ENCODE measurements at regions not wholly inside any gene's neighbourhood (a gene's known extent, or its start where the extent isn't known, plus 50 kb on each side); places are given as distances from the start of the nearest gene placed in this dataset.

- Mint-ChIP-seq H3K27ac (no peak overlapping the region), H3K27me3 (peaks cover 7% of the 10 kb centered on the region), H3K9me3 (no peaks in the 10 kb centered on the region), H3K4me1 (peaks cover 0 to under 1% (median 0%) of the 10 kb centered on the region in 3 donors), H3K4me3 (no peak overlapping the region), H3K36me3 (no peaks in the 10 kb centered on the region)
Observed at GRCh38 chr12:91432755-91433154, 250.1 kb upstream of the DCN start.

DNA sequence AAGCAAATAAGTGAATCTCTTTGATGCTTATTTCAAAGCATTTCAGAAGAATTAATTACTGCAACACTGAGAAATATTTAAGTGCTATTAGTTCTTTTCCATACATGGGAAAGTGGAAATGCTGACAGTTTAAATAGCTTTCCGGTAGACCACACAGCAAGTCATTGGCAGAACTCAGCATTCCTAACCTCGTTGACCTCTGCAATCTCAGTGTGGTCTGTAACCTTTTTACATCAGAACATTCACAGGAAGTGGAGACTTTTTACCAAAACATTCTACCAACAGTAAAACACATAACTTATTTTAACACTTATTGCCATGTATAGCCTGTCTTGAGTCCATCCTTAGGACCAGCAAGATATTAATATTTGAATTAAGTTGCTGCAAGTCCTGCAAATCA lies 249.5 kb upstream of the DCN start:
- Mint-ChIP-seq H3K4me3 (no peak overlapping the region), H3K27ac (no peak overlapping the region), H3K36me3 (no peaks in the 10 kb centered on the region), H3K27me3 (peaks cover 8% of the 10 kb centered on the region), H3K4me1 (no peaks in the 10 kb centered on the region), H3K9me3 (no peaks in the 10 kb centered on the region)

DNA sequence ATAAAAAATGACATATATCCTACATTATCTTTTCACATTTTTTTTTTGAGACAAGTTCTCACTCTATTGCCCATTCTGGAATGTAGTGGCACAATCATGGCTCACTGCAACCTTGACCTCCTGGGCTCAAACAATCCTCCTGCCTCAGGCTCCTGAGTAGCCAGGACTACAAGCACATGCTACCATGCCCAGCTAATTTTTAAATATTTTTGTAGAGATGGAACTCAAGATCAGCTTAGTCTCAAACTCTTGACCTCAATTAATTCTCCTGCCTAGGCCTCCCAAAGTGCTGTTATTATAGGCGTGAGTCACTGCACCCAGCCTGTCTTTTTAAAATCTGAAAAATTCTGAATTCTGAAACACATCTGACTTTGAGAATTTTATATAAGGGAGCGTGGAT lies 241.9 kb upstream of the DCN start:
- peaks cover 0 to 2% (median 0%) of the 10 kb centered on the region in 3 donors for H3K4me1 Mint-ChIP-seq
- H3K4me3 Mint-ChIP-seq, result no peak overlapping the region
- H3K27ac Mint-ChIP-seq, result no peak overlapping the region
- H3K9me3 Mint-ChIP-seq, result no peaks in the 10 kb centered on the region
- no peaks in the 10 kb centered on the region for H3K36me3 Mint-ChIP-seq
- H3K27me3 Mint-ChIP-seq, result peaks cover 14% of the 10 kb centered on the region

GRCh38 chr12:91423693-91424050 lies 241.1 kb upstream of the DCN start:
- no peak overlapping the region for H3K27ac Mint-ChIP-seq
- no peaks in the 10 kb centered on the region for H3K36me3 Mint-ChIP-seq
- peaks cover 0 to 2% (median 0%) of the 10 kb centered on the region in 3 donors for H3K4me1 Mint-ChIP-seq
- no peak overlapping the region for H3K4me3 Mint-ChIP-seq
- H3K27me3 Mint-ChIP-seq, result peaks cover 11% of the 10 kb centered on the region
- no peaks in the 10 kb centered on the region for H3K9me3 Mint-ChIP-seq

DNA sequence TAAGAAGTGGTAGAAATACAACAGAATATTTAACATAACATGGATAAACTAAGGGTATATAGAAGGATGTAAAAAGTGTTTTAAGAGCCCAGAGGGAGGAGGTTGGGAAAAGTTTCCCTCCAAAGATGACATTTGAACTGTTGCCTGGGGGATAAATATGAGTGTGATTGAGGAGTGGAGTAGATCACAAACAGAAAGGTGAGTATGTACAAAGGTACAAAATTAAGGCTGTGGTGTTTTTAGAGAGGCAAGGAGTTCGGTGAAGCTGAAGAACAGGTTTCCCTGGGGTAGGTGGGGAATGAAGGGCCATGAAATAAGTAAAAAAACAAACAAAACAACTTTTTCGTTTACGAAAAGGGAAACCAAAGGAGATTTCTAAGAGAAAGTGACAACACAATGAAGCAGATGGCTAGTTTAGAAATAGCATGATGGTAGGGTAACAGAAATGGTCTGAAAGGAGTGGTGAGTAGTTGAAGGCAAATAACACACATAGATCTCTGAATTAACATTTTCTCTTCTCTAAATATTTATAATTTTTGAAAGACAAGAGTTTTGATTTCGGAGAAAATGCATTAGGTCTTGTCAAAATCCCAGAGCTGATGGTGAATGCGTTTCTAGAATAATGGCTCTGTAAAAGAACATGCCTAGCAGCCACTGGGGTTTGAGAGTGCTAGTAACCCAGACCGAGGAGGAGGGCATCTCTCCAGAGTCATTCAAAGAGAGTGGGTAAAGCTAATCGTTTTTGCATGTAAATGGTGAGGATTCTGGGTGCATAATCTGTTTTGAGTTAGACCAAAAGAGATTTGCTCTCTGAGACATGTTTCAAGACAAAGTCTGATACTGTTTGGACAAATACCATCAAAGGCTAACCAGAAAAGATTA lies 240.4 kb upstream of the DCN start:
- Mint-ChIP-seq H3K4me1 (peaks cover 0 to 2% (median 0%) of the 10 kb centered on the region in 3 donors), H3K9me3 (no peaks in the 10 kb centered on the region), H3K27ac (no peak overlapping the region), H3K27me3 (peaks cover 13% of the 10 kb centered on the region), H3K36me3 (no peaks in the 10 kb centered on the region), H3K4me3 (no peak overlapping the region)

DNA sequence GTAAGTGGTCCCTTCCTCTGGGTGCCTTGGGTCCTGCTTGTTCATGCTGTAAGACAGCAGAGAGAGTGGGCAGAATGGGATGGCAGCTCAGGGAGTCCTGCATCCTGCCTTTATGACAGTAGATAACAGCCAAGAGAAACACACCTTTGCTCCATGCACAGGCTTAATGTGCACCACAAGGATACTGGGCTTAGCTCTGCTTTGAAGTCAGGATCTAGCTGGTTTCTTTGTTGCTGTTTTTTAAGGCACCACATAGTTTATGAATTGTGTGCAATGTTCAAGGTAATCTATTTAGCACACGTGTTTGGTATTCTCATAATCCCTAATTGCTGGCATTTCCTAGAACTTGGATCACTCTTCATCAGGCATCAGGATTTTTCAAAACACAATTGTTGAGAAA lies 239.5 kb upstream of the DCN start:
- H3K27ac Mint-ChIP-seq, result no peak overlapping the region
- peaks cover 0 to 2% (median 0%) of the 10 kb centered on the region in 3 donors for H3K4me1 Mint-ChIP-seq
- no peak overlapping the region for H3K4me3 Mint-ChIP-seq
- no peaks in the 10 kb centered on the region for H3K9me3 Mint-ChIP-seq
- H3K27me3 Mint-ChIP-seq, result peaks cover 11% of the 10 kb centered on the region
- peaks cover 1% of the 10 kb centered on the region for H3K36me3 Mint-ChIP-seq

- Mint-ChIP-seq H3K27ac (no peak overlapping the region), H3K9me3 (peaks cover 0 to 2% (median 0%) of the 10 kb centered on the region in 3 donors), H3K4me3 (no peak overlapping the region), H3K36me3 (peaks cover 1% of the 10 kb centered on the region), H3K27me3 (peaks cover 13% of the 10 kb centered on the region), H3K4me1 (peaks cover 0 to 2% (median 0%) of the 10 kb centered on the region in 3 donors)
Observed at GRCh38 chr12:91419809-91420208, 237.2 kb upstream of the DCN start.

DNA sequence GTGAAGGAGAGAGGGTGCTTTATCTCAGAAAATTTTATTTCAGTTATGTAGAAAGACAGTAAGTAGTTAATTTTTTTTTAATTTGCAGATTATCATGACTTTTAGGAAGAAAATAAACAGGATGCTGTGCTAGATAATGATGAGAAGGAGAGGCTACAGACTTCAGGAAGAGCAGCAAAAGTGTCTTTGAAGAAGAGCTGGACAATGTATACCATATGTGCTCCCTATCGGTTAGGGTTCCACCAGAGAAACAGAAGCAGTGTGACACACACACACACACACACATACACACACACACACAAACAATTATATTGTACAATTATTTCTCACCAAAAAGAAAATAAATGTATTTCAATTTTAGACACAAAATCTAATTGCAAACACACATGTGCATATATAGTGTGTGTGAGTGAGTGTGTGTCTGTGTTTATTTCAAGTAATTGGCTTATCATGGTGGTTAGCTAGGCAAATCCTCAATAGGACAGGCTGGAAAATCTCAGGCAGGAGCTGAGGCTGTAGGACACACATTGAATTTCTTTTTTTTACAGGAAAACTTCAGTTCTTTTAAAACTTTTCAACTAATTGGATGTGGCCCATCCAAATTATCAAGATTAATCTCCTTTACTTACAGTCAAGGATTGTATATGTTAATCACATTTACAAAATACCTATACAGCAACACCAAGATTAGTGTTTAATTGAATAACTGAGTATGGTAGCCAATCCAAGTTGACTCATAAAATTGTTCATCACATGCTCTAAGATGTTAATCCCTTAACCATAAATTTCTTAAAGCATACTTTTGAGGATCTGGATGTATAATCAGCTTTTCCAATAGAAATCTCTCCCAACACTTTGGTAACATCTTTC lies 235.8 kb upstream of the DCN start:
- H3K4me3 Mint-ChIP-seq, result no peak overlapping the region
- H3K36me3 Mint-ChIP-seq, result peaks cover 1% of the 10 kb centered on the region
- peaks cover 14% of the 10 kb centered on the region for H3K27me3 Mint-ChIP-seq
- H3K9me3 Mint-ChIP-seq, result peaks cover 0 to 2% (median 0%) of the 10 kb centered on the region in 3 donors
- H3K27ac Mint-ChIP-seq, result no peak overlapping the region
- peaks cover 0 to 2% (median 0%) of the 10 kb centered on the region in 3 donors for H3K4me1 Mint-ChIP-seq

DNA sequence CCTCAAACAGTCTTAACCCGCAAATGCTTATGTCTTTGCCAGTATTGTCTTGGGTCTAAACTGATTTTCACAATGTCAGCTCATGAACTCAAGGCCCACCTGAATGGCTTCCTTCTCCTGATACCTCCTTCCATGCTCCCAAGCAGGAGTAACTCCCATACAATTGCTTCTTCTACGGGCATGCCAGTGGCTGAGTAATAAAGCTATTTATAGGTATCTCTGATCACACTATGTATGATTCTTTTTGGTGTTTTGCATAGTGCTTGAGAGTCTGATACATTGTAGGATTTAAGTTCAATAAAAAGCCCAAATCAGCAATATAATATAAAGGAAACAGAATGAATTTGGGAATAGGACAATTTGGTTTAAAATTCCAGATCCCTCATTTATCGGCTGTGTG lies 235.0 kb upstream of the DCN start:
- H3K27ac Mint-ChIP-seq, result no peak overlapping the region
- H3K4me3 Mint-ChIP-seq, result no peak overlapping the region
- peaks cover 1% of the 10 kb centered on the region for H3K36me3 Mint-ChIP-seq
- H3K9me3 Mint-ChIP-seq, result peaks cover 0 to 2% (median 0%) of the 10 kb centered on the region in 3 donors
- peaks cover 10% of the 10 kb centered on the region for H3K27me3 Mint-ChIP-seq
- peaks cover 0 to 2% (median 0%) of the 10 kb centered on the region in 3 donors for H3K4me1 Mint-ChIP-seq

GRCh38 chr12:91414636-91415035 lies 232.0 kb upstream of the DCN start:
- H3K27me3 Mint-ChIP-seq, result peaks cover 8% of the 10 kb centered on the region
- no peaks in the 10 kb centered on the region for H3K4me1 Mint-ChIP-seq
- H3K36me3 Mint-ChIP-seq, result peaks cover 1% of the 10 kb centered on the region
- H3K27ac Mint-ChIP-seq, result no peak overlapping the region
- H3K4me3 Mint-ChIP-seq, result no peak overlapping the region
- H3K9me3 Mint-ChIP-seq, result peaks cover 0 to 2% (median 0%) of the 10 kb centered on the region in 3 donors

DNA sequence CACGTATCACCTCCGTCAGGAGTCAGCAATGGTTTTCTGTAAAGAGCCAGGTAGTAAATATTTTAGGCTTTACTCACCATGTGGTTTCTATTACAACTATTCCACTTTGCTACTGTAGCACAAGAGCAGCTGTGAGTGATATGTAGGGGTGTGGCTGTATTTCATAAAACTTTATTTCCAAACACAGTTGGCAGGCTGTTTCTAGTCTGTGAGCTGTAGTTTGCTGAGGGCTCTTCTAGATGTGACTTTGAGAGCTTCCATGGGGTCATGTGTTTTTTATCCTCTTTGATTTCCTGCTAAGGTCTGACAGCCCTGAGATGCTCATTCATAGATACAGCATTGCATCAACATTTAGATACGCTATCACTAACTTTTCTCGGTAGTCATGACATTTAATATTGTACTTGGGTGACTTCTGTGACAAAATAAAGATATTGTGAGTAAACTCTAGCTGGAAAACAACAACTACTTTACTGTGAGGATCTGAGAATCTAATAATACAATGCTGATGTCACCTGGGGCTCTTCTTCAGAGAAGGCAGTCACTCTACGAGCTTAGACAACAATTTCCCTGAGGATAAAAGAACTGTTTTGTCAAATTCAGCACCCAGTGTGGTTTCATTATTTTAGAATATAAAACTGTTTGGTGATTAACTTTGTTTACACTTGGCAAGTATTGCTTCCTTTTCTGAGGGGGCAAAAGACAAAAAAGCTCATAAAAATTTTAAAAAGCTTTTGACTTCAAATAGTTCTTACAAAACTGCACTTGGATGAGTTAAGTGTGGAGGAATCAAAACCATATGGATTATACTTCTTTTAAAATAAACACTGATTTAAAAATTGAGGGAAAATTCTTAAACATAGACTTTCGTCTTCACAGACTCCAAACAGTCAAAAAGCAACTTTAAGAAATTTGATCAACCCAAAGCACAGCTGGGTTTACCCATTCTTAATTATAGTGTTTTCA lies 231.2 kb upstream of the DCN start:
- Mint-ChIP-seq H3K27me3 (peaks cover 8% of the 10 kb centered on the region), H3K4me1 (no peaks in the 10 kb centered on the region), H3K4me3 (no peak overlapping the region), H3K27ac (no peak overlapping the region), H3K36me3 (peaks cover 1% of the 10 kb centered on the region), H3K9me3 (peaks cover 0 to 2% (median 0%) of the 10 kb centered on the region in 3 donors)

DNA sequence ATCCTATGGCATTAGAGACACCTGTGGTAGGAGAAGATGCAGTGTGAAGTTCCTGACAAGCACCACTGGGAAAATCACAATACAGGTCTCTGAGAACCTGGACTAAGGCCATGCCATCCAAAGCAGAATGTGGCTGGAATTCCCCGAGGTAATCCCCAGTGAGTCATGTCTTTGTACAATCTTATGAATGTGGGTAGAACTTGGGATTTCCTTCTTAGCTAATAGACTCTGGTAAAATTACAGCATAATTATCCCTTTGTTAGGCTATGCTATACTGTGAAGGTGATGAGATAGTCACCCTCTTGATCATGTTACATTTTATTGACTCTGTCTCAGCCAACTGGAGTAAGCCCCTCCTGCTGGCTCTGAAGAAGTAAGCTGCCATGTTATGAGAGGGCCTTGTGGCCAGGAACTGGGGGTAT lies 224.3 kb upstream of the DCN start:
- Mint-ChIP-seq H3K4me1 (peaks cover 0 to 3% (median 2%) of the 10 kb centered on the region in 3 donors), H3K36me3 (no peaks in the 10 kb centered on the region), H3K9me3 (peaks cover 0 to 4% (median 0%) of the 10 kb centered on the region in 3 donors), H3K27me3 (no peaks in the 10 kb centered on the region), H3K4me3 (no peak overlapping the region), H3K27ac (no peak overlapping the region)

- Mint-ChIP-seq H3K9me3 (peaks cover 0 to 4% (median 0%) of the 10 kb centered on the region in 3 donors), H3K36me3 (no peaks in the 10 kb centered on the region), H3K4me3 (no peak overlapping the region), H3K27ac (no peak overlapping the region), H3K27me3 (no peaks in the 10 kb centered on the region), H3K4me1 (peaks cover 0 to 3% (median 2%) of the 10 kb centered on the region in 3 donors)
Observed at GRCh38 chr12:91404441-91404840, 221.8 kb upstream of the DCN start.

DNA sequence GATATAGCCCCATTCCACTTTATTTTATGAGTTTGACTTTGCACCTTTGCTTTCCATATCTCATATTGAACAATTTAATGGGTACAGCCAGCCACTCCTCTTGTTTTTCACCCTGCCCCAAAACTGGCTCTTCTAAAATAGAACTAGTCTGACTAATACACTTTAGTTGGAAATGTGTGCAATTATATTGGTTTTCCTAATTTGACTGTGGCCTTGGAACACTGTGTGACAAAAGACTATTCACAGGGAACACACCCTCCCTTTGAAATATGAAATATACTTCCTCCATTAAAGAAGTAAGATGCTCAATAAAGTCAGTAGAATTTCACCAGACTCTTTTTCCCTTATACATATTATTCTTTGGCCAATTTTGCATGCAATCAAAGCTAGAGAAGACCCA lies 218.6 kb upstream of the DCN start:
- Mint-ChIP-seq H3K36me3 (no peaks in the 10 kb centered on the region), H3K27me3 (no peaks in the 10 kb centered on the region), H3K27ac (no peak overlapping the region), H3K9me3 (peaks cover 0 to 4% (median 0%) of the 10 kb centered on the region in 3 donors), H3K4me3 (no peak overlapping the region), H3K4me1 (peaks cover 0 to 2% (median 1%) of the 10 kb centered on the region in 3 donors)
